Effector memory CD8-positive, alpha-beta T cell (primary cell): ENCODE measurements at regions not wholly inside any gene's neighbourhood (a gene's known extent, or its start where the extent isn't known, plus 50 kb on each side); places are given as distances from the start of the nearest gene placed in this dataset.

Experiments used
- ATAC-seq: fragments of 150-1000 bp; cut with Tn5 transposase; replicated peaks from 2 replicates; pipeline ENCODE4 v1.10.0; 2021; ENCODE audit warnings: mild to moderate bottlenecking, moderate library complexity
- DNase-seq, 3 experiments: peaks; one replicate each; pipeline ENCODE4 v3.0.0; 2021
- H3K27ac Mint-ChIP-seq, 2 donors: one replicate each; pipeline ENCODE4 v1.8.0; 2022; ENCODE audit warnings: mild to moderate bottlenecking in 2 of 2, mixed read lengths in 2 of 2, moderate library complexity in 2 of 2
- H3K27me3 Mint-ChIP-seq, 2 donors: one replicate each; pipeline ENCODE4 v1.8.0; 2022; ENCODE audit warnings: mixed read lengths in 2 of 2
- H3K36me3 Mint-ChIP-seq: one replicate; pipeline ENCODE4 v1.8.0; 2022; ENCODE audit warnings: mild to moderate bottlenecking, moderate library complexity, mixed read lengths; ENCODE audit not compliant: insufficient read depth
- H3K4me1 Mint-ChIP-seq, 2 donors: one replicate each; pipeline ENCODE4 v1.8.0; 2022; ENCODE audit warnings: low read depth in 2 of 2, mixed read lengths in 2 of 2
- H3K4me3 Mint-ChIP-seq, 2 donors: one replicate each; pipeline ENCODE4 v1.8.0; 2022; ENCODE audit warnings: mild to moderate bottlenecking in 2 of 2, mixed read lengths in 2 of 2, moderate library complexity in 2 of 2
- H3K9me3 Mint-ChIP-seq, 2 donors: one replicate each; pipeline ENCODE4 v1.8.0; 2022; ENCODE audit warnings: mixed read lengths in 2 of 2

GRCh38 chr3:33919312-33920120, 121.1 kb downstream of the PDCD6IP start:
- no peak for DNase-seq

GRCh38 chr3:33920511-33920910, 122.1 kb downstream of the PDCD6IP start:
- Mint-ChIP-seq H3K36me3 (no peaks in the 10 kb centered on the region), H3K9me3 (no peaks in the 10 kb centered on the region), H3K4me1 (peaks cover 4 to 5% of the 10 kb centered on the region in 2 donors), H3K27ac (no peak overlapping the region), H3K27me3 (peaks cover 5 to 10% of the 10 kb centered on the region in 2 donors), H3K4me3 (no peak overlapping the region)
- ATAC-seq (no peak), DNase-seq (no peak)

More at GRCh38 chr3:33919312-33920120, 121.1 kb downstream of the PDCD6IP start:
- Mint-ChIP-seq H3K9me3 (no peaks in the 10 kb centered on the region), H3K36me3 (no peaks in the 10 kb centered on the region), H3K27ac (no peak overlapping the region), H3K27me3 (peaks cover 11 to 16% of the 10 kb centered on the region in 2 donors), H3K4me1 (peaks cover 4 to 5% of the 10 kb centered on the region in 2 donors), H3K4me3 (no peak overlapping the region)
- ATAC-seq = no peak

- peaks cover 0 to 9% of the 10 kb centered on the region in 2 donors for H3K27me3 Mint-ChIP-seq
- H3K36me3 Mint-ChIP-seq = no peaks in the 10 kb centered on the region
- H3K27ac Mint-ChIP-seq = no peak overlapping the region
- no peak for ATAC-seq
- H3K4me3 Mint-ChIP-seq = no peak overlapping the region
- no peak for DNase-seq
- peaks cover 0 to 2% of the 10 kb centered on the region in 2 donors for H3K4me1 Mint-ChIP-seq
- H3K9me3 Mint-ChIP-seq = no peaks in the 10 kb centered on the region
These were observed 123.2 kb downstream of the PDCD6IP start for GRCh38 chr3:33921608-33922007.

GRCh38 chr3:33926998-33927605, 128.7 kb downstream of the PDCD6IP start:
- no peak for ATAC-seq
- DNase-seq = no peak
- no peaks in the 10 kb centered on the region for H3K9me3 Mint-ChIP-seq
- H3K27ac Mint-ChIP-seq = no peak overlapping the region
- H3K4me3 Mint-ChIP-seq = no peak overlapping the region
- H3K4me1 Mint-ChIP-seq = no peaks in the 10 kb centered on the region
- H3K36me3 Mint-ChIP-seq = no peaks in the 10 kb centered on the region
- peaks cover 0 to 12% of the 10 kb centered on the region in 2 donors for H3K27me3 Mint-ChIP-seq

- no peaks in the 10 kb centered on the region for H3K4me1 Mint-ChIP-seq
- no peak overlapping the region for H3K4me3 Mint-ChIP-seq
- DNase-seq = no peak
- H3K27ac Mint-ChIP-seq = no peak overlapping the region
- H3K36me3 Mint-ChIP-seq = no peaks in the 10 kb centered on the region
- peaks cover 0 to 19% of the 10 kb centered on the region in 2 donors for H3K27me3 Mint-ChIP-seq
- H3K9me3 Mint-ChIP-seq = no peaks in the 10 kb centered on the region
- no peak for ATAC-seq
These were observed 131.4 kb downstream of the PDCD6IP start for GRCh38 chr3:33929813-33930212.

- DNase-seq (no peak), ATAC-seq (no peak)
- Mint-ChIP-seq H3K4me3 (no peak overlapping the region), H3K4me1 (no peaks in the 10 kb centered on the region), H3K9me3 (no peaks in the 10 kb centered on the region), H3K27ac (no peak overlapping the region), H3K27me3 (peaks cover 14 to 27% of the 10 kb centered on the region in 2 donors), H3K36me3 (no peaks in the 10 kb centered on the region)
These were observed 133.1 kb downstream of the PDCD6IP start for GRCh38 chr3:33931512-33931911.

GRCh38 chr3:33932010-33932764, 133.8 kb downstream of the PDCD6IP start:
- Mint-ChIP-seq H3K27ac (no peak overlapping the region), H3K4me3 (no peak overlapping the region), H3K4me1 (no peaks in the 10 kb centered on the region), H3K9me3 (no peaks in the 10 kb centered on the region), H3K36me3 (no peaks in the 10 kb centered on the region), H3K27me3 (peaks cover 18 to 29% of the 10 kb centered on the region in 2 donors)
- no peak for DNase-seq
- ATAC-seq = no peak

GRCh38 chr3:33936171-33936920, 137.9 kb downstream of the PDCD6IP start:
- Mint-ChIP-seq H3K27me3 (peaks cover 26 to 47% of the 10 kb centered on the region in 2 donors), H3K4me1 (peaks cover 0 to 7% of the 10 kb centered on the region in 2 donors), H3K4me3 (no peak overlapping the region), H3K9me3 (no peaks in the 10 kb centered on the region), H3K36me3 (no peaks in the 10 kb centered on the region), H3K27ac (no peak overlapping the region)
- ATAC-seq = no peak
- DNase-seq = no peak

- Mint-ChIP-seq H3K27me3 (peaks cover 26 to 47% of the 10 kb centered on the region in 2 donors), H3K4me3 (no peak overlapping the region), H3K36me3 (no peaks in the 10 kb centered on the region), H3K4me1 (peaks cover 0 to 7% of the 10 kb centered on the region in 2 donors), H3K9me3 (no peaks in the 10 kb centered on the region), H3K27ac (no peak overlapping the region)
- ATAC-seq (no peak), DNase-seq (no peak)
These were observed 138.6 kb downstream of the PDCD6IP start for GRCh38 chr3:33936921-33937525.

- Mint-ChIP-seq H3K4me3 (no peak overlapping the region), H3K27ac (no peak overlapping the region), H3K9me3 (no peaks in the 10 kb centered on the region), H3K4me1 (peaks cover 0 to 7% of the 10 kb centered on the region in 2 donors), H3K27me3 (peaks cover 26 to 47% of the 10 kb centered on the region in 2 donors), H3K36me3 (no peaks in the 10 kb centered on the region)
- DNase-seq (no peak), ATAC-seq (no peak)
These were observed 139.2 kb downstream of the PDCD6IP start for GRCh38 chr3:33937628-33938027.

- H3K36me3 Mint-ChIP-seq = no peaks in the 10 kb centered on the region
- no peak overlapping the region for H3K27ac Mint-ChIP-seq
- H3K4me1 Mint-ChIP-seq = peaks cover 0 to 7% of the 10 kb centered on the region in 2 donors
- DNase-seq (no peak), ATAC-seq (peak; percentile 17)
- no peak overlapping the region for H3K4me3 Mint-ChIP-seq
- H3K27me3 Mint-ChIP-seq = peaks cover 32 to 49% of the 10 kb centered on the region in 2 donors
- H3K9me3 Mint-ChIP-seq = no peaks in the 10 kb centered on the region
These were observed 141.7 kb downstream of the PDCD6IP start for GRCh38 chr3:33940149-33940548.

- ATAC-seq (no peak), DNase-seq (no peak)
- Mint-ChIP-seq H3K9me3 (no peaks in the 10 kb centered on the region), H3K27me3 (peaks cover 26 to 45% of the 10 kb centered on the region in 2 donors), H3K4me3 (no peak overlapping the region), H3K4me1 (peaks cover 0 to 7% of the 10 kb centered on the region in 2 donors), H3K36me3 (no peaks in the 10 kb centered on the region), H3K27ac (no peak overlapping the region)
These were observed 142.3 kb downstream of the PDCD6IP start for GRCh38 chr3:33940736-33941135.
